PC-9 (cell line): ENCODE measurements at regions not wholly inside any gene's neighbourhood (a gene's known extent, or its start where the extent isn't known, plus 50 kb on each side); places are given as distances from the start of the nearest gene placed in this dataset.

ENCODE experiments used
- EZH2 ChIP-seq: fragments of 200-600 bp; sonication (generic); IDR thresholded peaks from 2 replicates; pipeline ENCODE4 v1.8.0; 2017; ENCODE audit warnings: antibody characterized with exemption, low read depth
- TF ChIP-seq, protein P1 (sequence below): fragments of 200-600 bp; sonication (generic); conservative IDR thresholded peaks from 2 replicates; pipeline ENCODE4 v1.6.1; 2017; ENCODE audit warnings: mixed run types, antibody characterized with exemption, mild to moderate bottlenecking, moderate library complexity

DNA sequence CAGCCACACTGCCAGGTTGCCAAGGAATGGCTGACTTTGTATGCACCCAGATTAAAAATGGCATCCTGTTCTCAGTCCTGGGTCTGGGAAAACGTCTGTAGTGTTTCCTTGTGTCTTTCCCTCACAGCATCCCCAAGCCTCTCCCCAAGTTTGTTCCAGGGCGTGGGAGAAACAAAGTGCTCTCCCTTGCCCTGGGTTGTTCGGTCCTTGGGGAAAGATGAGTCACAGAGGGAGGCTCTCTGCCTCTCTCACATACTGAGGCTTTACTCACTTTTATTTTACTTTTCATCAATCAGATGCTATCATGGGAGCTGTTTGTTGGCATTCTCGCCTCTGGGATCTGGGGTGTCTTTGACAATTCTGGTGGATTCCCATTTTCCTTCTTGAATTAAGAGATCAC, 492.3 kb downstream of the XIRP2 start:
- TF ChIP-seq, protein P1, sequence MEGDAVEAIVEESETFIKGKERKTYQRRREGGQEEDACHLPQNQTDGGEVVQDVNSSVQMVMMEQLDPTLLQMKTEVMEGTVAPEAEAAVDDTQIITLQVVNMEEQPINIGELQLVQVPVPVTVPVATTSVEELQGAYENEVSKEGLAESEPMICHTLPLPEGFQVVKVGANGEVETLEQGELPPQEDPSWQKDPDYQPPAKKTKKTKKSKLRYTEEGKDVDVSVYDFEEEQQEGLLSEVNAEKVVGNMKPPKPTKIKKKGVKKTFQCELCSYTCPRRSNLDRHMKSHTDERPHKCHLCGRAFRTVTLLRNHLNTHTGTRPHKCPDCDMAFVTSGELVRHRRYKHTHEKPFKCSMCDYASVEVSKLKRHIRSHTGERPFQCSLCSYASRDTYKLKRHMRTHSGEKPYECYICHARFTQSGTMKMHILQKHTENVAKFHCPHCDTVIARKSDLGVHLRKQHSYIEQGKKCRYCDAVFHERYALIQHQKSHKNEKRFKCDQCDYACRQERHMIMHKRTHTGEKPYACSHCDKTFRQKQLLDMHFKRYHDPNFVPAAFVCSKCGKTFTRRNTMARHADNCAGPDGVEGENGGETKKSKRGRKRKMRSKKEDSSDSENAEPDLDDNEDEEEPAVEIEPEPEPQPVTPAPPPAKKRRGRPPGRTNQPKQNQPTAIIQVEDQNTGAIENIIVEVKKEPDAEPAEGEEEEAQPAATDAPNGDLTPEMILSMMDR: no peak
- TF ChIP-seq EZH2: no peak
